T-helper 2 cell (primary cell): ENCODE measurements at regions not wholly inside any gene's neighbourhood (a gene's known extent, or its start where the extent isn't known, plus 50 kb on each side); places are given as distances from the start of the nearest gene placed in this dataset.

Source experiments
- DNase-seq, 5 experiments: peaks; one replicate each; pipeline versions ENCODE4 v3.0.0 to v3.0.0-alpha.2; 2012 to 2022

DNA sequence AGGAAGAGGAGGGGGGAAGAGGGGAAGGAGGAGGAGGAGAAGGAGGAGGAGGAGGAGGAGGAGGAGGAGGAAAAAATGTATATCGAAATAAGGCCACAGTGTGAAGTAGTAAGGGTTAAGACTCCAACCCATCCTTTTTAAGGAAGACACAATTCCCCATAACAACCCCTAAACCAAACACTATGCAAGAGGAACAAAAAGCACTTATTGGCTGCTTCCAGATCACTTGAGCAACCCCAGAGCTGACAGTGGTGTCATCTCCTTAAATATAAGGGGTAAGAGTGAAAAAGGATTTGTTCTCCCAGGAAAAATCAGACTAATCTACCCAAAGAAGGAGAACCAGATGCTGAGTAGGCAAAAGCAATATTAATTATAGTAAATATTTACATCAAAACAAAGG lies 169.1 kb upstream of the SASH1 start:
- DNase-seq = no peak

GRCh38 chr6:148175550-148176188 lies 167.0 kb upstream of the SASH1 start:
- DNase-seq = no peak

GRCh38 chr6:148177589-148178233 lies 164.9 kb upstream of the SASH1 start:
- DNase-seq = peak in 2 of 5 experiments; percentile 3 to 7

GRCh38 chr6:148179786-148180185 lies 162.9 kb upstream of the SASH1 start:
- DNase-seq = no peak

DNA sequence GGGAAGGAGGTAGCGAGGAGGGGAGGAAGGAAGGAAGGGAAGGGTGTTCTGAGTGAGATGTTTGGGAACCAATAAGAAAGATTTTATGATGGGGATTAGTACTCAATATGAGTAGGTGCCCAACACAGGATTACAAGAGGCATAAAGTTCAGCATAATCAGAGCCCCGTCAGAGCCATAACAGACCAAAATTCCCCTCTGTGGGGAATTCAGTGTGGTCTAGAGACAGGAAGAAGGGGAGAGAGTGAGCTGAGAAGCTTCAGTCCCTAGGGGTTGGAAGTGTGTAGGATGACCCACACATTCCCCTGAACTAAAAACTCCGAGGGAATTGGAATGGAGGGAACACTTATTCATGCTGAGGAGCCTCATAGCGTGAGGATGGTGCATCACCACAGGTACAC lies 160.3 kb upstream of the SASH1 start:
- DNase-seq = no peak

DNA sequence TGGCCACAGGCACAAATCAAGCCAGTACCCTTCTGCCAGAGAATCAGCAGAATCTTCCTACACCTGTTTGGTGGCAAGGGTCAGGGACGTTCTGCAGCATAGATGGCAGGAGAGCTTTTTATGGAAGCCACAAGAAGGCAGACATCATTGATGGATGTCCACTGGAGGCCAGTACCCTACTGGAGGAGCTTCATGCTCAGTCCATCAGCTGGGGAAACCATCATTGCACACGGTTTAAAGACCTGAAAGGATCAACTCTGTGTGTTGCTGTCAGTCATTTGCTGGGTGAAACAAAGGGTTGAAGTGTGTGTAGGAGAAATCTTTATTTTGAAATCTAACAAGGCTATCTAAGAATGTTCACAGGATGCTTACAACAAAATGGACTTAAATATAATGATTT lies 158.9 kb upstream of the SASH1 start:
- DNase-seq = no peak

- DNase-seq = no peak
Measured at GRCh38 chr6:148186916-148187315, 155.7 kb upstream of the SASH1 start.

GRCh38 chr6:148192310-148192709 lies 150.3 kb upstream of the SASH1 start:
- DNase-seq = no peak

DNA sequence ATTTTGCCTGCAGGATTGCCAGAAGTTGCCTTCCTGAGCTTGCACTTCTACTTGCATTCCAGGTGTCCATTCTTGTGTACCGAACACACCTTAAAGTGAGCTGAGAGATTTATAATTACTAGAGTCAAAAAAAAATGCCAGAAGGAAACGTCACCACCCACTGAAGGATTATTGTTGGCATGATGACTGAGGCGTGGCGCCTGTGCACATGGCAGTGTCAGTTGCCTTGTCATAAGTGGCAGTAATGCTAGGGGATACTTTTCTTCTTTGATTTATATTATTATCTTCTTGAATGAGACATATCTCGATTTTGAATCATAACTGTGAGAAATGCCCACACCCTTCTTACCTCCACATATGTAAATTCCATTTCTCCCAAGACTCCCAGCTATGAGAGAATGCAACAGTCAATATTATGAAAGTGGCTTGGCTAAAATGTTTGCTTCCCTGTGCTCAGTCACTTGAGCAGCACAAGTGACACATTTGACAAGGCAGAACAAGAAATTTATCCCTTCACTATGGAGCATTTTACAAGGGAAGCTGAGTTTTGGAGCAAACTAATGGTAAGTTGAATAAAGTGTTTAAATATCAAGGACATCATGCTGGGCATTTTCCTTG lies 149.5 kb upstream of the SASH1 start:
- DNase-seq = no peak

DNA sequence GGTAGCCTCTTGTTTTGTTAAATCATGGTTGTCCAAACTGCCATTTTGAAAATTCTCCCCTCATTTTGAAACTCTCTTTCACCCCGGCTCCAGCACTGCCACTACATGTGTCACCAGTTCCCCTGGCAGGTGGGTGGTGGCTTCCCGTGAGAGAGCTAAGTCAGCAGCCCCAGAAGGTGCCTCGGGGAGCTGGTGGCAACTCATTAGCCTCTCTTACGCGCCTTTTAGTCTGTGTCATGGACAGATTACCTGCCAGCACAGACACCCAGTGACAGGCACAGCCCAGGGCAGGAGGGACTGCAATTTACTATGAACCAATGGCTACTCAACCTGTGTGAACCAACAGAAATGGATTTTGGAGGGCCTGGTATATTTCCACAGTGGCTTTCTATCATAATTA lies 147.1 kb upstream of the SASH1 start:
- DNase-seq = no peak

DNA sequence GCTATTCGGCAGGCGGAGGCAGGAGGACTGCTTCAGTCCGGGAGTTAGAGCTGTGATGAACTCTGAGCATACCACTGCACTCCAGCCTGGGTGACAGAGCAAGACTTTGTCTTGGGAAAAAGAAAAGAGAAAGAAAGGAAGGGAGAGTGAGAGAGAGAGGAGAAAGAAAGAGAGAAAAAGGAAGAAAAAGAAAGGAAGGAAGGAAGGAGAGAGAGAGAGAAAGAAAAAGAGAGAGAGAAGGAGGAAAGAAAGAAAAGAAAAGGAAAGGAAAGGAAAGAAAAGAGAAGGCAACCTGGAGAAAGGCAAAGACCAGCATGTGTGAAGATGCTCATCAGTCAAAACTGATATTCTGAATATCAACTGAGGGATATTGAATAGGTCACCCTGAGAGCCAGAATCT lies 143.1 kb upstream of the SASH1 start:
- DNase-seq = no peak

- DNase-seq = no peak
Measured at GRCh38 chr6:148200293-148200692, 142.3 kb upstream of the SASH1 start.

- DNase-seq = no peak
Measured at GRCh38 chr6:148200781-148201180, 141.9 kb upstream of the SASH1 start.

GRCh38 chr6:148203281-148203925 lies 139.2 kb upstream of the SASH1 start:
- no peak for DNase-seq

GRCh38 chr6:148203970-148204369 lies 138.7 kb upstream of the SASH1 start:
- peak in 4 of 5 experiments; percentile 14 to 93 (median 36) for DNase-seq

DNA sequence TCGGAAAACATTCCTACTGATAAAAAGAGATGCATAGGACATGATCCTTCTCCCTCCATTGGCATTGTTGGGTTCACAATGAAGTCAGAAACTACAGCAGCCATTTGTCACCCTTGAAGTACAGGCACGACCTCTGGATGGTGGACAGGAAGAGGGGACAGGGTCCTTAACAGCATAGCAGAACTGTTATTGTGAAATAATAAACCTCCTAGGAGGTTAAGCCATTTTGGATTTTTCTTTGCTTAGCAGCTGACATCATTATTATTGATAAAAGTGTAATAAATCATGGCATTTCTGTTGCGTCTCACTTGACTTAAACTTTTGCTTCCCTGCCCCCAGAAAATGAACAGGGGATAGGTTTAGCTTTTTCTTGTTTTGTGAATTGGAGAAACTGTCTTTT lies 134.3 kb upstream of the SASH1 start:
- DNase-seq = no peak

GRCh38 chr6:148211777-148212324 lies 130.8 kb upstream of the SASH1 start:
- DNase-seq = no peak

DNA sequence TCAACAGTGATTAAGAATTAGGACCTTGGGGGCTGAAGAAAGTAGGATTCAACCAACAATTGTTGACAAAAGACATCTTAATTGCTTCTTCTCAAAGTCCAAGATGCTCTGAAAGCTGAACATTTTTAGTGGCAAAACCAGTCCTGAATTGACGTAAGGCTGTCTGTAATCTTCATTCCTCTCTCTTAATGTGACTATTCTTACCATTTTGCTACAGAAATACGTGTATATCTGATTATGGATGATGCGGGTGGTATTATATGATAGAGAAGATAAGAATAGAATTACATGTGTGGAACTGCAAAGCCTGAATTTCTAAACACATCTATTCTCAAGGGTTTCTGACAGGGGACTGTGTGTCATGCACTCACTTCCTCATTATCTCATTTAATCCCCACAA lies 130.3 kb upstream of the SASH1 start:
- DNase-seq = no peak

DNA sequence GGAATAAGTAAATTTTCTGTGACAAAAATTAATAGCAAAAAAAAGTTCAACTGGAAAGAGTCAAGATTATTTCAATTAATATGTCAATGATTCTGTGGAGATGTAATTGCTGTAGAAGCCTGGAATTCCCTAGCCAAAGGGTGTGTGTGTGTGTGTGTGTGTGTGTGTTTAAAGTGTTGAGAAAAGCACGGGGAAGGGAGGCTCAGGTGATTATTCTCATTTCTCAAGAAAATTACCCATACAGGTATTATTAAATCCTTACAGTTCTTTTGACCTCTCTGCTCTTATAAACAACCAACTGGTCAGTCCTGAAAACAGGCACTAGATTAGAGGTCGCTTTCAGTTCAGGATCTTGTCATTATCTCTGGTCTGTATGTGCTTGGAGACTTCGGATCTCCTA lies 129.3 kb upstream of the SASH1 start:
- no peak for DNase-seq

GRCh38 chr6:148214667-148215066 lies 128.0 kb upstream of the SASH1 start:
- DNase-seq = no peak

DNA sequence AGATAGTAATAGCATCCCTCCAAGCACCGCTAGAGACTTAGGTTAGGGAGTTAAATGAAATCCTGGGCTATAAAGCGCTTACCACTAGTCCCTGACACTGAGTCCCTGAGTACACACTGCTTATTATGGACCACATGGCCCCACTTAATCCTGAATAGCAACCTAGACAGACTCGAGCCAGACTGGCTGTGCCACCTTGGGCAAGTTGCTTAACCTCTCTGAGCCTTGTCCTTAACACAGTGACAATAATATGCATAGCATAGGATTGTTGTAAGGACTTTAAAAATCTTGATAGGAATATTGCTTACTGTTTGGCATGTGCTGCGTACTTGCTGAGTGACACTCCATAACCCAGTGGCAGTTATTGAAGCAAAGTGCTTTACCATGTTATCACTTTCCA lies 125.6 kb upstream of the SASH1 start:
- DNase-seq = no peak

GRCh38 chr6:148217921-148218320 lies 124.7 kb upstream of the SASH1 start:
- DNase-seq = no peak

DNA sequence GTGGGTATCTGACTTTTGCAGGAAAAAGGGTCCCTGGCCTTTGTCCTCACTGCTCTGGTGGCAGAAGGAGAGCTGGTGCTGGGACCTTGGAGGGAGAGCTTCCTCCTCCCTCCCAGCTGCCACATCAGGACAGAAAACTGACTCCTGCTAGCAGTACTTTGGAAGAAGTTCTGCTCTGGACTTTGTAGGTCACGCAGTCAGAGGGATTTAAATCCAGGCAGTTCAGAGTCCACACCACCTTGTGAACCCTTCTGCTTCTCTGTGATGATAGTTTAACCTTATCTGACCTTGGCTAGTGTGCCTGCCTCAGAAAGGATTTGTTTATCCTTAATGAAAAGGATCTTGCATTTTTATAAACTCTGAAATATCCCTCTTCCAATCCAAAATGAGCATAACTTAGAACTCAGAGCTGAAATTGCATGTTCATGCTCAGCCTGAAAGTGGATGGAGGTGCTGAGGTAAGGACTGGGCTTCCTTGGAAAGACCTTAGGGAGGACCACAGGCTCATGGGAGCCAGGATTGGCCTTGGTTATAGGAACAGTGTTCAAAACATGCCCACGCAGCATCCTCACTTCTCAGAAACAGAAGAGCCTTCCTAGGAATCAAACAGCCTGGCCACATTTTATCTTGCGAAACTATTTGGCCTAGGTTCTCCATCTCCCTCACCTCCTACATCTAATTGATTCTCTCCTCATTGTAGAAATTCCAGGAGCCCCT lies 123.9 kb upstream of the SASH1 start:
- no peak for DNase-seq
